Progenitor cell of endocrine pancreas (in vitro differentiated cells): ENCODE measurements at regions not wholly inside any gene's neighbourhood (a gene's known extent, or its start where the extent isn't known, plus 50 kb on each side); places are given as distances from the start of the nearest gene placed in this dataset.
A peak's percentile ranks its signal among the peaks of the same experiment; 100 is the strongest.

Experiments used
- DNase-seq: peaks from one replicate; pipeline ENCODE4 v3.0.0; 2021; ENCODE audit warnings: low spot score; ENCODE audit not compliant: unreplicated experiment
- H3K27ac Mint-ChIP-seq: 2 replicates; pipeline ENCODE4 v1.8.0; 2021; ENCODE audit warnings: mild to moderate bottlenecking, moderate library complexity, mixed read lengths
- H3K27me3 Mint-ChIP-seq: 2 replicates; pipeline ENCODE4 v1.8.0; 2021; ENCODE audit warnings: mixed read lengths
- H3K36me3 Mint-ChIP-seq: 2 replicates; pipeline ENCODE4 v1.8.0; 2022; ENCODE audit warnings: mixed read lengths; ENCODE audit not compliant: insufficient read depth
- H3K4me1 Mint-ChIP-seq: 2 replicates; pipeline ENCODE4 v1.8.0; 2021; ENCODE audit warnings: low read depth, mixed read lengths
- H3K4me3 Mint-ChIP-seq: 2 replicates; pipeline ENCODE4 v1.8.0; 2021; ENCODE audit warnings: low read depth, mild to moderate bottlenecking, moderate library complexity, mixed read lengths
- H3K9me3 Mint-ChIP-seq: 2 replicates; pipeline ENCODE4 v1.8.0; 2021; ENCODE audit warnings: low read depth, mixed read lengths
- TF ChIP-seq, protein P1 (sequence below): fragments of 200-600 bp; sonication (generic); IDR thresholded peaks from one replicate; pipeline ENCODE4 v1.5.0; 2021; ENCODE audit warnings: antibody characterized with exemption, mild to moderate bottlenecking; ENCODE audit not compliant: unreplicated experiment

DNA sequence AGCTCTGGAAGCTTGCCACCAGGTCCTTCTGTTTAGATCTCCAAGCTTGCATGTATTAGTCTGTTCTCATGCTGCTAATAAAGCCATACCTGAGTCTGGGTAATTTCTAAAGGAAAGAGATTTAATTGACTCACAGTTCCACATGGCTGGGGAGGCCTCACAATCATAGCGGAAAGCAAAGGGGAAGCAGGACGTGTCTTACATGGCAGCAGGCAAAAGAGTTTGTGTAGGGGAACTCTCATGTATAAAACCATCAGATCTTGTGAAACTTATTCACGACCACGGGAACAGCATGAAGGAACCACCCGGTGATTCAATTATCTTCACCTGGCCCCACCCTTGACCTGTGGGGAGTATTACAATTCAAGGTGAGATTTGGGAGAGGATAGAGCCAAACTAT lies 147.0 kb upstream of the PROK2 start:
- Mint-ChIP-seq H3K9me3 (no peaks in the 10 kb centered on the region), H3K36me3 (no peaks in the 10 kb centered on the region), H3K4me3 (no peak overlapping the region), H3K4me1 (peaks cover 2% of the 10 kb centered on the region), H3K27ac (no peak overlapping the region), H3K27me3 (peaks cover 10% of the 10 kb centered on the region)
- DNase-seq = no peak
- TF ChIP-seq, protein P1, sequence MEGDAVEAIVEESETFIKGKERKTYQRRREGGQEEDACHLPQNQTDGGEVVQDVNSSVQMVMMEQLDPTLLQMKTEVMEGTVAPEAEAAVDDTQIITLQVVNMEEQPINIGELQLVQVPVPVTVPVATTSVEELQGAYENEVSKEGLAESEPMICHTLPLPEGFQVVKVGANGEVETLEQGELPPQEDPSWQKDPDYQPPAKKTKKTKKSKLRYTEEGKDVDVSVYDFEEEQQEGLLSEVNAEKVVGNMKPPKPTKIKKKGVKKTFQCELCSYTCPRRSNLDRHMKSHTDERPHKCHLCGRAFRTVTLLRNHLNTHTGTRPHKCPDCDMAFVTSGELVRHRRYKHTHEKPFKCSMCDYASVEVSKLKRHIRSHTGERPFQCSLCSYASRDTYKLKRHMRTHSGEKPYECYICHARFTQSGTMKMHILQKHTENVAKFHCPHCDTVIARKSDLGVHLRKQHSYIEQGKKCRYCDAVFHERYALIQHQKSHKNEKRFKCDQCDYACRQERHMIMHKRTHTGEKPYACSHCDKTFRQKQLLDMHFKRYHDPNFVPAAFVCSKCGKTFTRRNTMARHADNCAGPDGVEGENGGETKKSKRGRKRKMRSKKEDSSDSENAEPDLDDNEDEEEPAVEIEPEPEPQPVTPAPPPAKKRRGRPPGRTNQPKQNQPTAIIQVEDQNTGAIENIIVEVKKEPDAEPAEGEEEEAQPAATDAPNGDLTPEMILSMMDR = no peak

DNA sequence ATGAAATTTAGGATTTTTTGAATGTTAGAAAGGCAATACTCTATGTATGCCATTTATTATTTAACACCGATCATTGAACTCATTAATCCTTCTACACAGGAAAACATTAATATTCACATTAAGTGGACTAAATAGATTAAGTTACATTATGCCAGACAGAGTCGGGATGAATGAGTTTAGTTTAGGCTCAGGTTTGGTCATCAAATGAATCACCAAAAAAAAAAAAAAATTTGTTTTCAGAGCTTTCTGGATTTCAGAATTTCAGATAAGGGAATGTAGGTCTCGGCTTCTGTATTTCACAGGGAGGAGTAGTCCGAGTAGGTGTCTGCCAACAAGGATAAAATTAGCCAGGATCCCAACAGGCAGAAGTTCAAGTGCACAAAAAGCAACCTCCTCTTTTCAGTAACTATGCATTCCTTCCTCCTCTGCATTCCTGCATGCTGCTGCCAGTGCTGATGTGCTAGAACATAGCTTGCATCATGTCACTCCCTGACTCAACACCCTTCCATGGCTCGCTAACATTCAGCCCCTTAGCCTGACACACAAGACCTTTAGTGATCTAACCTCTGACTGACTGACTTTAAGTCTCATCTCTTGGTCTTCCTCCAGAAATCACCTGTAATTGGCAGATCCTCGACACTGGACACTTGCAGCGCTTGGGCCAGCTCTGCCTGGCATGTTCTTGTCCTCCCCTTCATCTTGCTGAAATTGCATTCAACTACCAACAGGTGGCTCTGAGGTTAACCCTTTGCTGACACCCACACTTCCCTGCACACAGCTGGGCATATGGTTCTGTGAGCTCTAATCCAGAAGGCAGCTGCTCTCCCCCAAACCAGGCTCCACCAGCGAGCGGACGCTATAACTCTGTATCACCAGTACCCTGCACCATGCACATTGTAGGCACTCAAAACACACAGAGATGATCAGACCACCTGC lies 145.4 kb upstream of the PROK2 start:
- Mint-ChIP-seq H3K9me3 (no peaks in the 10 kb centered on the region), H3K4me1 (peaks cover 2% of the 10 kb centered on the region), H3K4me3 (no peak overlapping the region), H3K27ac (peak overlapping the region; percentile 11), H3K36me3 (no peaks in the 10 kb centered on the region), H3K27me3 (peaks cover 13% of the 10 kb centered on the region)
- TF ChIP-seq, protein P1 = peak; percentile 73
- no peak for DNase-seq

DNA sequence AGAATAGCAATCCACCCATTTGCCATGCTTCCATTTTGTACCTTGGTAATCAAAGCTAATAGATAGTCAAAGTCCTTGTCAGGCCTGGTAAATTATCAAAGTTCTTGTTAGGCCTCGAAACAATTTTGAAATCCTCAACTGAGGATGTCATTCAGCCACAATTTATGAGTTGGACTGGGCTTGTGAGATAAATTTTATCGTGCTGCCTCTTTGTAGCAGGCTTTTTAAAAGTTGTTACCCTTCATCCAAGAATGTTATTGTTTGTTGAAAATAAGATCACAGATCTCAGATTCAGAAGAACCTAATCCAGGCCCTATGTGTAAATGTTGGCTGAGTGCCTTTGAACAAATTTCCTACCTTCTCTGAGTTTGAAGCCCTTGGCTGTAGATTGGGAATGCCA lies 143.3 kb upstream of the PROK2 start:
- no peak overlapping the region for H3K4me3 Mint-ChIP-seq
- TF ChIP-seq, protein P1 = no peak
- DNase-seq = no peak
- H3K36me3 Mint-ChIP-seq = no peaks in the 10 kb centered on the region
- peaks cover 2% of the 10 kb centered on the region for H3K4me1 Mint-ChIP-seq
- H3K9me3 Mint-ChIP-seq = no peaks in the 10 kb centered on the region
- H3K27me3 Mint-ChIP-seq = peaks cover 18% of the 10 kb centered on the region
- H3K27ac Mint-ChIP-seq = no peak overlapping the region

DNA sequence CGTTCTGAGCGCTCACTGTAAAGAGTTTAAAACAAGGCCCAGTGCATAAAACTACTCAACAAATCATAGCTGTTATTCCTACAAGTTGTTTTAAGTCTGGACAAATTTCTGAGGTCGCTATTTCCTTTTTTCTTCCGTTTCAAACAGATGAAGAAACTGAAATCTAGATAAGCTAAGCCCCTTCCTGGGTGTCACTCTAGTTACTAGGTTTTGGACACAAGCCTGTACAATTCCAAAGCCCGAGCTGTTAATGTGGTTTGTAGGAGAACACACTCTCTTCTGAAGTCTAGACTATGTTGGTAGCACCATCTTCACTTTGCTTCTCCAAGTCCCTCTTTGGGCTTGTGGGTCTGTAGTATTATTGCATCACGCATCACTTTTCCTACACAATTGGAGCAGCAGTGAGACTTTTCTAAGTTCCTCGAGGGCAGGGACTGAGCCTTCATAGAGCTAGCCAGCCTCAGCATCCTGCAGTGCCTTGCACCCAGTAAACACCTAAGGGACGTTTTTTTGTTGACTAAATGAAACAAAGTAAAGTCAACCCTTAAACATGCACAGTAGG lies 142.6 kb upstream of the PROK2 start:
- H3K4me3 Mint-ChIP-seq = no peak overlapping the region
- no peaks in the 10 kb centered on the region for H3K9me3 Mint-ChIP-seq
- H3K4me1 Mint-ChIP-seq = peaks cover 2% of the 10 kb centered on the region
- no peak overlapping the region for H3K27ac Mint-ChIP-seq
- no peak for DNase-seq
- no peaks in the 10 kb centered on the region for H3K36me3 Mint-ChIP-seq
- TF ChIP-seq, protein P1 = no peak
- peaks cover 15% of the 10 kb centered on the region for H3K27me3 Mint-ChIP-seq

DNA sequence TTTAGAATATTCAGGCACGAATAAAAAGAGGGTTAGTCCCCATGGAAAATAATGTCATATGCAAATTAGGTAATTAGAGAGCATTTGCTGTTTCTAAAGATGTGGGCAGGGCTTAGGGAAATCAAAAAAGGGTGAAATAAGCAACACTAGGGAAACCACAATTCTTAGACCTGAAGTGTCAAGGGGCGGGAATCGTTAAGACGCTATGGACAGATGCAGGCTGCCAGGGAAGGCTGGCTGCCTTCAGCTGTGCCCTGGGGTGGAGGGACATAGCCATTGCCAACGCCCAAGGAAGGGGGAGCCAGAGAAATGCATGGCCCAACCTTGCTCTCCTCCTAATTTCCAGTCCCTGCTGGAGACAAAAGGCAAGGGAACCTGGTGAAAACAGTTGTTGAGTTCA lies 141.7 kb upstream of the PROK2 start:
- Mint-ChIP-seq H3K4me3 (no peak overlapping the region), H3K27me3 (peaks cover 14% of the 10 kb centered on the region), H3K4me1 (peaks cover 2% of the 10 kb centered on the region), H3K9me3 (no peaks in the 10 kb centered on the region), H3K36me3 (no peaks in the 10 kb centered on the region), H3K27ac (no peak overlapping the region)
- DNase-seq = no peak
- TF ChIP-seq, protein P1 = no peak
